ENCODE measurements at regions not wholly inside any gene's neighbourhood (a gene's known extent, or its start where the extent isn't known, plus 50 kb on each side); places are given as distances from the start of the nearest gene placed in this dataset.

- Histone ChIP-seq H3K36me3 (no peaks in the 10 kb centered on the region), H3K27ac (no peak overlapping the region), H3K4me1 (ENCODE audit: low read depth) (no peaks in the 10 kb centered on the region), H3K9me3 (ENCODE audit: low read depth) (no peaks in the 10 kb centered on the region), H3K27me3 (no peaks in the 10 kb centered on the region), H3K4me3 (no peak overlapping the region)
- no peak for DNase-seq (ENCODE audit: low read depth in 1 of 2, low spot score in 1 of 2)
- TF ChIP-seq, protein P1, sequence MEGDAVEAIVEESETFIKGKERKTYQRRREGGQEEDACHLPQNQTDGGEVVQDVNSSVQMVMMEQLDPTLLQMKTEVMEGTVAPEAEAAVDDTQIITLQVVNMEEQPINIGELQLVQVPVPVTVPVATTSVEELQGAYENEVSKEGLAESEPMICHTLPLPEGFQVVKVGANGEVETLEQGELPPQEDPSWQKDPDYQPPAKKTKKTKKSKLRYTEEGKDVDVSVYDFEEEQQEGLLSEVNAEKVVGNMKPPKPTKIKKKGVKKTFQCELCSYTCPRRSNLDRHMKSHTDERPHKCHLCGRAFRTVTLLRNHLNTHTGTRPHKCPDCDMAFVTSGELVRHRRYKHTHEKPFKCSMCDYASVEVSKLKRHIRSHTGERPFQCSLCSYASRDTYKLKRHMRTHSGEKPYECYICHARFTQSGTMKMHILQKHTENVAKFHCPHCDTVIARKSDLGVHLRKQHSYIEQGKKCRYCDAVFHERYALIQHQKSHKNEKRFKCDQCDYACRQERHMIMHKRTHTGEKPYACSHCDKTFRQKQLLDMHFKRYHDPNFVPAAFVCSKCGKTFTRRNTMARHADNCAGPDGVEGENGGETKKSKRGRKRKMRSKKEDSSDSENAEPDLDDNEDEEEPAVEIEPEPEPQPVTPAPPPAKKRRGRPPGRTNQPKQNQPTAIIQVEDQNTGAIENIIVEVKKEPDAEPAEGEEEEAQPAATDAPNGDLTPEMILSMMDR (IDR thresholded peaks at IDR 0.05; ENCODE audit: low read depth, low read length), result no peak
These were observed 129.1 kb downstream of the ERMARD start for GRCh38 chr6:169880516-169880915.

DNA sequence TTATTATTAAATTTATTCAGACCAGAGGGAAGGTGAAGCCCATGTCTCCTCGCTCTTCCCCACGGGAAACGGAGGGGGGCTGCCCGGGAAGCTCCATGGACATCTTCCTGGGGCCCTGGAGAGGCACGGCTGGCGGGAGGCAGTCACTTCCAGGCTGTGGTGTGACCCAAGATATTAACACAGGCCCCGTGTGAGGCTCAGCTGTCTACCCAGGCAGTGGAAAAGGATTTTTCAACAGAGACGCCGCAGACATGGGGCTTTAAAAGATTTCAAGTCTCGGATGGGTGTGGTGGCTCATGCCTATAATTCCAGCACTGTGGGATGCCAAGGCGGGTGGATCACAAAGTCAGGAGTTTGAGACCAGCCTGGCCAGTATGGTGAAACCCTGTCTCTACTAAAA lies 117.9 kb downstream of the ERMARD start:
- Histone ChIP-seq H3K4me3 (no peak overlapping the region), H3K27me3 (no peaks in the 10 kb centered on the region), H3K36me3 (no peaks in the 10 kb centered on the region), H3K9me3 (ENCODE audit: low read depth) (no peaks in the 10 kb centered on the region), H3K4me1 (ENCODE audit: low read depth) (no peaks in the 10 kb centered on the region), H3K27ac (no peak overlapping the region)
- TF ChIP-seq, protein P1 (IDR thresholded peaks at IDR 0.05; ENCODE audit: low read depth, low read length), result no peak
- no peak for DNase-seq (ENCODE audit: low read depth in 1 of 2, low spot score in 1 of 2)

DNA sequence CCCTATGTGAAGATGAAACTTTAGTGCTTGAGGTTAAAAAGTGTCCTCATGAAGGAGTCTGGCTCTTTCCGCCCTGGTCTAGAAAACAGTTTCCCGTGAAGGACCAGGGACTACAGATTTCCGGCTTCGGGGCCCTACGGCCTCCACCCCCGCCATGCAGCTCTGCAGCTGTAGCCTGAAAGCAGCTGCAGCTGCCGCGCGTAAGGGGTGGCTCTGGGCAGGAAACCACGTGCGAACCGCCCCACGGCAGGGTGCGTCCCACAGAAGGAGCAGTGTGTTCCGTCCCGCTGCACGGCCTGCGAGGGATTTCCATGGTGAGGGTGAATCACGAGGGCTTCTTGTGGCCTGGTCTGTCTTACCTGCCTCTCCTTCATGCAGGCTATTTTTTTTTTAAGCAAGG lies 117.0 kb downstream of the ERMARD start:
- TF ChIP-seq, protein P1 (IDR thresholded peaks at IDR 0.05; ENCODE audit: low read depth, low read length), result no peak
- Histone ChIP-seq H3K27me3 (no peaks in the 10 kb centered on the region), H3K27ac (no peak overlapping the region), H3K4me3 (no peak overlapping the region), H3K36me3 (no peaks in the 10 kb centered on the region), H3K4me1 (ENCODE audit: low read depth) (no peaks in the 10 kb centered on the region), H3K9me3 (ENCODE audit: low read depth) (no peaks in the 10 kb centered on the region)
- DNase-seq (ENCODE audit: low read depth in 1 of 2, low spot score in 1 of 2), result no peak

DNA sequence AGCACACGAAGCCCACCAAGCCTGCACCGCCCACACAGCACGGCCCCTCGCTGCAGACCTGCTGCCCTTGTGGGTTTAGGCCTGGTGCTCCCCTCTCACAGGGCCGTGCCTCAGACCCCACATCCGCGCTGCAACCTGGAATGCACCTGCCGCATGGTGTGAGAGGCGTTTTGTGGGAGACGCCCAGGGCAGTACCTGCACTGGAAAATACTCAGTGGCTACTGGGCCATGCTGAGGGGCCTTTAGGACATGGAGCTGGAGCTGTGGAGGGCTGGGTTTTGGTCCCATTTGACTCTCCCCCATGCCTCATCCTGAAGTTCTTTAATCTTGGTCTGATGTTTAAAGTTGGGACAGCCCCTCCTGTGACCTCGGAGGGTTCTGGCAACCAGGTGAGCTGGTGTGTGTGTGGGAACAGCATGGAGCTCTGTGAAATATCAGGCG lies 116.3 kb downstream of the ERMARD start:
- Histone ChIP-seq H3K9me3 (ENCODE audit: low read depth) (no peaks in the 10 kb centered on the region), H3K36me3 (no peaks in the 10 kb centered on the region), H3K27me3 (no peaks in the 10 kb centered on the region), H3K4me1 (ENCODE audit: low read depth) (no peaks in the 10 kb centered on the region), H3K27ac (no peak overlapping the region), H3K4me3 (no peak overlapping the region)
- DNase-seq (ENCODE audit: low read depth in 1 of 2, low spot score in 1 of 2), result no peak
- TF ChIP-seq, protein P1 (IDR thresholded peaks at IDR 0.05; ENCODE audit: low read depth, low read length), result no peak

GRCh38 chr6:169866668-169867521 lies 115.5 kb downstream of the ERMARD start:
- no peak for DNase-seq (ENCODE audit: low read depth in 1 of 2, low spot score in 1 of 2)
- Histone ChIP-seq H3K27me3 (no peaks in the 10 kb centered on the region), H3K4me1 (ENCODE audit: low read depth) (no peaks in the 10 kb centered on the region), H3K36me3 (no peaks in the 10 kb centered on the region), H3K27ac (no peak overlapping the region), H3K9me3 (ENCODE audit: low read depth) (no peaks in the 10 kb centered on the region), H3K4me3 (no peak overlapping the region)
- TF ChIP-seq, protein P1 (IDR thresholded peaks at IDR 0.05; ENCODE audit: low read depth, low read length), result no peak
